Fibroblast of lung (primary cell): ENCODE measurements at regions not wholly inside any gene's neighbourhood (a gene's known extent, or its start where the extent isn't known, plus 50 kb on each side); places are given as distances from the start of the nearest gene placed in this dataset.

Source experiments
- DNase-seq, 2 donors: peaks; one replicate each; pipeline versions ENCODE4 v3.0.0 to v3.0.0-alpha.2; 2010; ENCODE audit warnings: low read depth in 2 of 2
- H2AFZ ChIP-seq: 2 replicates; pipeline ENCODE4 v1.5.1; 2012; ENCODE audit warnings: low read length, control low read depth, inconsistent platforms
- H3K27ac ChIP-seq: 2 replicates; pipeline ENCODE4 v1.5.1; 2011; ENCODE audit warnings: low read length, control low read depth; ENCODE audit not compliant: insufficient read depth
- H3K27me3 ChIP-seq: 2 replicates; pipeline ENCODE4 v1.5.1; 2011; ENCODE audit warnings: mild to moderate bottlenecking, low read length; ENCODE audit not compliant: control insufficient read depth, insufficient read depth
- H3K36me3 ChIP-seq: 2 replicates; pipeline ENCODE4 v1.5.1; 2011; ENCODE audit warnings: low read length; ENCODE audit not compliant: control insufficient read depth, insufficient read depth
- H3K4me1 ChIP-seq: 2 replicates; pipeline ENCODE4 v1.5.1; 2011; ENCODE audit warnings: low read length; ENCODE audit not compliant: control insufficient read depth, insufficient read depth; ENCODE audit errors: extremely low read depth
- H3K4me2 ChIP-seq: 2 replicates; pipeline ENCODE4 v1.5.1; 2011; ENCODE audit warnings: low read length, control low read depth; ENCODE audit not compliant: insufficient read depth; ENCODE audit errors: extremely low read depth
- H3K4me3 ChIP-seq, 4 experiments: fragments of 200-600 bp in 1 of 4; sonication (generic) in 1 of 4; replicated peaks in 1 of 4; 2 replicates each; pipeline ENCODE4 v1.5.1; 2011 to 2016; ENCODE audit warnings: low read length in 4 of 4, low read depth in 3 of 4, mild to moderate bottlenecking in 3 of 4, control low read depth in 2 of 4, inconsistent platforms in 1 of 4, mixed read lengths in 1 of 4; ENCODE audit not compliant: insufficient read depth in 1 of 4; ENCODE audit errors: control extremely low read depth in 1 of 4
- H3K79me2 ChIP-seq: 2 replicates; pipeline ENCODE4 v1.5.1; 2012; ENCODE audit warnings: mild to moderate bottlenecking, low read length, inconsistent platforms; ENCODE audit not compliant: control insufficient read depth, insufficient read depth
- H3K9ac ChIP-seq: 2 replicates; pipeline ENCODE4 v1.5.1; 2011; ENCODE audit warnings: mild to moderate bottlenecking, low read length, control low read depth; ENCODE audit not compliant: insufficient read depth
- H3K9me3 ChIP-seq: 2 replicates; pipeline ENCODE4 v1.5.1; 2012; ENCODE audit warnings: low read depth, low read length; ENCODE audit not compliant: control insufficient read depth, insufficient read depth
- H4K20me1 ChIP-seq: 2 replicates; pipeline ENCODE4 v1.5.1; 2011; ENCODE audit warnings: low read length; ENCODE audit not compliant: control insufficient read depth, insufficient read depth; ENCODE audit errors: extremely low read depth
- CTCF ChIP-seq, 2 donors: IDR thresholded peaks in 1 of 2; conservative IDR thresholded peaks in 1 of 2; 1 replicate in 1 of 2; 2 replicates in 1 of 2; pipeline ENCODE4 v1.5.1; 2011 to 2012; ENCODE audit warnings: low read length in 2 of 2, control low read depth in 1 of 2, inconsistent platforms in 1 of 2, low read depth in 1 of 2, mild to moderate bottlenecking in 1 of 2
- EZH2 ChIP-seq: IDR thresholded peaks from 2 replicates; pipeline ENCODE4 v1.5.1; 2012; ENCODE audit warnings: low read length, control low read depth, mild to moderate bottlenecking; ENCODE audit errors: missing control alignments

GRCh38 chr13:78915015-78915414 is 256.1 kb upstream of the OBI1 start:
- DNase-seq: no peak
- H3K79me2 ChIP-seq: no peaks in the 10 kb centered on the region
- no peak overlapping the region for H2AFZ ChIP-seq
- no peak overlapping the region for H3K4me3 ChIP-seq
- no peak overlapping the region for H3K4me2 ChIP-seq
- H3K27ac ChIP-seq: no peak overlapping the region
- no peaks in the 10 kb centered on the region for H3K9me3 ChIP-seq
- H3K4me1 ChIP-seq: no peaks in the 10 kb centered on the region
- no peak overlapping the region for H3K9ac ChIP-seq
- no peak for TF ChIP-seq CTCF (conservative IDR thresholded peaks at IDR 0.05 in 1 of 2, IDR thresholded peaks at IDR 0.05 in 1 of 2; ENCODE audit: low read depth in 1 of 2, low read length in 2 of 2)
- TF ChIP-seq EZH2: no peak
- no peaks in the 10 kb centered on the region for H3K36me3 ChIP-seq
- H4K20me1 ChIP-seq: no peaks in the 10 kb centered on the region
- no peaks in the 10 kb centered on the region for H3K27me3 ChIP-seq

GRCh38 chr13:78913656-78914055 is 254.7 kb upstream of the OBI1 start:
- Histone ChIP-seq H3K4me1 (no peaks in the 10 kb centered on the region), H3K9me3 (no peaks in the 10 kb centered on the region), H3K9ac (no peak overlapping the region), H3K79me2 (no peaks in the 10 kb centered on the region), H3K27me3 (no peaks in the 10 kb centered on the region), H3K36me3 (no peaks in the 10 kb centered on the region), H3K4me2 (no peak overlapping the region), H3K4me3 (no peak overlapping the region), H3K27ac (no peak overlapping the region), H2AFZ (no peak overlapping the region), H4K20me1 (no peaks in the 10 kb centered on the region)
- DNase-seq: no peak
- TF ChIP-seq EZH2 (no peak), CTCF (conservative IDR thresholded peaks at IDR 0.05 in 1 of 2, IDR thresholded peaks at IDR 0.05 in 1 of 2; ENCODE audit: low read depth in 1 of 2, low read length in 2 of 2) (no peak)

- no peak overlapping the region for H3K4me3 ChIP-seq
- H3K27ac ChIP-seq: no peak overlapping the region
- DNase-seq: no peak
- H4K20me1 ChIP-seq: no peaks in the 10 kb centered on the region
- no peak overlapping the region for H2AFZ ChIP-seq
- H3K27me3 ChIP-seq: no peaks in the 10 kb centered on the region
- H3K9me3 ChIP-seq: no peaks in the 10 kb centered on the region
- H3K4me1 ChIP-seq: no peaks in the 10 kb centered on the region
- no peaks in the 10 kb centered on the region for H3K79me2 ChIP-seq
- no peak overlapping the region for H3K4me2 ChIP-seq
- H3K9ac ChIP-seq: no peak overlapping the region
- TF ChIP-seq EZH2 (no peak), CTCF (conservative IDR thresholded peaks at IDR 0.05 in 1 of 2, IDR thresholded peaks at IDR 0.05 in 1 of 2; ENCODE audit: low read depth in 1 of 2, low read length in 2 of 2) (no peak)
- no peaks in the 10 kb centered on the region for H3K36me3 ChIP-seq
Measured at GRCh38 chr13:78910147-78910546, 251.2 kb upstream of the OBI1 start.
